Effector CD4-positive, alpha-beta T cell (primary cell): ENCODE measurements at regions not wholly inside any gene's neighbourhood (a gene's known extent, or its start where the extent isn't known, plus 50 kb on each side); places are given as distances from the start of the nearest gene placed in this dataset.

ENCODE experiments used
- DNase-seq: peaks from one replicate; pipeline ENCODE4 v3.0.0-alpha.2; 2020

DNA sequence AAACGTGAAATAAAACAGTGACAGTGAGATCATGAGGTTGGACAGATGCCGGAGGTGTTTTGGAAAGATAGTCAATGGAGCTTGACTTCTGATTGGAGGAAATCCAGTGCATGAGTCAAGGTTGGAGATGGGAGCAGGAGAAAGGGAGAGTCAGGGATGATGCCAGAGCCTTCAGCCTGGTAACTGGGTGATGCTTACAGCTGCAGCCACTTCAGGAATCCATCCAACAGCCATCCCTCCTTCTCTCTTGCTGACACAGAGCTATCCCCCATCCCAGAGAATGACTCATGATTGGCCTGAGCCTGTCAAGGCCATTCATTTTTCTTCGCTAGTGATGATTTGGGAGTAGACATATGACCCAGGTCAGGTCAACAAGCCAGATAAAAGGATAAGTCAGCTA lies 112.8 kb downstream of the SAMD5 start:
- no peak for DNase-seq

DNA sequence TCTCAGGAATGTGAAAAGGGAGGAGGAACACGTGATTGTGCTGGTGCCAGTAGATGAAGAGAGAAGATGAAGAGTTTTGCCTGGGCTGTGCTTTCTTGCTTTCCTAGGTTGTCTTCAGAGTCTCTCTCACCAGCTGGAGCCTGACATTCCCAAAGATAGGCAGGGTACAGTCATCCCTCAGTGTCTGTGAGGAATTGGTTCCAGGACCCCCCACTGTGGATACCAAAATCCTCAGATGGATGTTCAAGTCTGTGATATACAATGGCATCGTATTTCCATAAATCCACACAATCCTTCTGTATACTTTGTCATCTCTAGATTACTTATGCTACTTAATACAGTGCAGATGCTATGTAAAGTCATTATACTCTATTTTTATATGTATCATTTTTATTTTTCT lies 113.5 kb downstream of the SAMD5 start:
- DNase-seq: no peak

DNA sequence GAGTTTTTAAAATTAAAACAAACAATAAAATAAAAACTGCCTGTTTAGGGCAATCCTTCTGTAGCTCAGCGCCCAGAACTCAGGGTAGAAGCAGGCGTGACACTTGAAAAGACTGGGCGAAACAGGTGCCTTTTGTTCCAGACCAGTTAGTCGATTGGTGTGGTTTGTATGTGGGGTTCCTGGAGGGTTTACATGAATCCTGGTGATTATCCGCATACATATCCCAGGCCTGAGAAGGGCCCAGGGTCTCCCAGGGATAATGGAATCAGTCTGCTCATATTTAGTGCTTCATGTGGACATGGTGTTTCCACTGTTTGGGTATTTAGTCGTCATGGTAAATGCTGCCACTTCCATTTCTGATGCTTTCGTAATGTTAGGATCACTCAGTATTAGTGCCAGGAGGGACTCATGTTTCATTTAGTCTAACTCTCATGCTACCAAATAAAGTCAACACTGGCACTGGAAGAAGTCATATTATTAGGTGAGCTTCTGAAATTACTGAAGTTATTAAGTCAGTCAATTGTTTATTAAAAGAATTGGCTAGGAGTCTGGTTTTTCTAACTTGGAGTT lies 116.5 kb downstream of the SAMD5 start:
- DNase-seq: no peak

DNA sequence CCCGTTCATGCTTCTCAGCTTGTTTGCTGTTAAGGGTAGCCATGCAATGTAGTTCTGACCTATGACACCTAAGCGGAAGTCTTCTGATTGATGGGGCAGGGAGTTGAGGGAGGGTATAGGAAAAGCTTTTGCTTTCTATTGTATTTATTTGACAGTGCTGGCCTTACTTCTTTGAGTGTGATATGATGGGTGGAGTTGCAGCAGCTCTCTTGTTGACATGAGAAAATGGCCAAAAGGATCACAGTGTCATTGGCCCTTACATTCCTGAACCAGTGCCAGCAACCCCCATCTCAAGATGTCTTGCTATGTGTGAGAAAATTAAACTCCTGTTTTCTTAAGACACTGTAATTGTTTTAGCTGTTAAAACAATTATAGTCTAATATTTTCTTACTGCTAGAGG lies 117.5 kb downstream of the SAMD5 start:
- no peak for DNase-seq

DNA sequence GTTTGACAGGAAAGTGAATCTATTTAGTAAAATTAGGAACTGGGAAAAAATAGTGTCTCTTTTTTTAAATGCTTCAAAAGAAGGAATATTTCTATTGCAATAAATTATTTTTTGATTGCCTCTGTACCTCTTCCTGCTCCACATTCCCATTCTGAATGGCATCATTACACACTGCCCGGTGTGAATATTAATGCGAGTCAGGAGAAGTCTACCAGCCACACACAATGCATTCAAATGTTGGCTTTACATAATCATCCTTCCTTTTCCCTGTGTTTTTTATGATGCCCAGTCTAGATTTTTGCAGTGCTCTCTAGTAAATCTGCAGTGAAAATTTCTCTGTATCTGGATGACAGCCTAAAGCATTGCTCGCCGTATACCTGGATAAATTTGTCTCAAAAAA lies 118.9 kb downstream of the SAMD5 start:
- DNase-seq: no peak

DNA sequence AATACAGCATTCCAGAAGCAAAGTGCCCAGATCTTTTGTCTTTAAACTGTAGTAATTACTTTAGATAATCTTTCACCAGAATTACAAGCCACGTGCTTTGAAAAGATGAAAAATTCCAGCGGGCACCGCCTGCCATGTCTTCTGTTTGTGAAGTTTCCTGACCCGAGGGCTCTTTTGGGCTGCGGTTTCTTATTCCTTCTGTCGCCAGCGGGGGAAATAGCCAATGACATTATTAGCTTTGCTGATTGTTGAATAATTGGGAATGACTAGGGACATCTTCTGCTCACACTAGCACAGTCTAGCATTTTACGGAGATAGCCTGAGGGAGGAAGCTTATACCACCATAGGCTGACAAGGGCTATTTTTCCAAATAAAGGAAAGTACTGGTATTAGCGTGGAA lies 124.7 kb downstream of the SAMD5 start:
- DNase-seq: no peak

DNA sequence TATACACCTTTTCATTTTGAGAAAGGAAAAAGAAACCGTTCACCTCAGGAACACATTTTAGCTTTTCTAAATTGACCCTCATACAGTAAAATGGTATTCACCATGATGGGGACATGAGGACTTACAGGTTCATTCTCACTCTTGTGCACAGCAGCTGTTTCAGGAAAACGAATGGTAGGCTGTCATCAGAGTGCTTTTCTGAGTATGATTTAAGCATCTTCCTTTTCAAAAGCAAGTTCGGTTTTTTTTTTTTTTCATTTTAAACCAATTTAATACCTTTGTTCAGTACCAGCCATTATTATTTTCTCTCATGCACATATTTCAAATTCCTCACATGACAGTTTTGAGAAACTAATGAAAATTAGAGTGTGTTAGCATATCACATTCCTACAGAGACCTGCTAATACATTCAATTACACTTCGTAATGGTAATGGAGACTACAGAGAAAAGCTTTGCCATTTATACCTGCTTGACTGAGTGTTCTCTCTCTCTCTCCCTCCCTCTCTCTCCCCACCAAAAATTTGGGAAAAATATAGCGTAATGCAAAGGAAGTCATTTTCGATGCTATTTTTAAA lies 129.2 kb downstream of the SAMD5 start:
- no peak for DNase-seq

DNA sequence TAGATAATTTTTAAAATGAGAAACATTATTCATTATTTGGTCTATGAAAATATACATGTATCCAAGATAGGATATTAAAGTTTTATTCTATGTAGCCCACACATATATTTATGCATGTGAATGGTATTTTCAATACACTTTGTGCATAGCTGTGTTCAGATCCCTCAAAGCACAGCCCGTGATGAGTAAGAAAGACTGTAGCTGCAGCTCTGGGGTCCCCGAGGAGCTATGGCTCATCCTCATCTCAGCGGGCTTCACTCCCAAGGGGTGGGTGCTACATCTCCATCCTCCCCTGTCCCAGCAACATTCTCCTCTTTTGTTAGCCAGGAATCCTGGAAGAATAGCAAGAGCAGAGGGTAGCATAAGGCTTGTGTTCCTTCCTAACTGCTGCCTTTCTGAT lies 130.8 kb downstream of the SAMD5 start:
- no peak for DNase-seq

DNA sequence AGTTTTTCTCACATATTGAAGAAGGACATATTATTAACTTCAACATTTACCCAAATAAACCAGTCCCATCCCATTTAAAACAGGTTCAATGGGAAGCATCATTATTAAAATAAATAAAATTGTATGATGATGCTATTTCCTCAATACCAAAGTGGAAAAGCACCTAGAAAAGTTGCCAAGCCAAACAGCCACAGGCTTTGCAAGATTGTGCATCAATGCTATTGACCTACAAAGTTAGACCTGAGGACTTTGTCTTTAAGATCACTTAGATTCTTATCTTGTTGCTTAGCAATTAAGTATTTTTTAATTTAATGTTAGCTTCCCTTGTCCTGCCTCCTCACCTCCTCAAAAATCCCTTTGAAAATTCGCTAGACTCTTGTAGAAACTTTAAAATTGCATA lies 132.1 kb downstream of the SAMD5 start:
- no peak for DNase-seq

DNA sequence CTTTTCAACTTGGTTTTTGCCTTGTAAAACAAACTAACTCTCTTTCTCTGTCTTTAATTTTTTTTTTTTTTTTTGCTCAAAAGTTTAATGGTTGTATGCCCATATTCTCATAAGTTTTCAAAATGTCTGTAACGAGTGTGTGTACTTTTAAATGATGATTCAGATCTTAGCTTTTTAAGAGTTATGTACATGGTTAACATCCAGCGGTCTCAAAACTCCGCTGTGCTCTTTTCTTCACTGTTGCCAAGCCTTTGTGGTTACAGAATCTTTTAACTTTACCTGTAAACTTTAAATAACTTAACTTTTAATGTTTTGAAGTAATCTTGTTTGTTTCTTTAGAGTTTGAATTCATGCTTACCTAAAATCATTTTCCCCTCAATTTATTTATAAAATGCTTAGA lies 133.0 kb downstream of the SAMD5 start:
- DNase-seq: no peak

DNA sequence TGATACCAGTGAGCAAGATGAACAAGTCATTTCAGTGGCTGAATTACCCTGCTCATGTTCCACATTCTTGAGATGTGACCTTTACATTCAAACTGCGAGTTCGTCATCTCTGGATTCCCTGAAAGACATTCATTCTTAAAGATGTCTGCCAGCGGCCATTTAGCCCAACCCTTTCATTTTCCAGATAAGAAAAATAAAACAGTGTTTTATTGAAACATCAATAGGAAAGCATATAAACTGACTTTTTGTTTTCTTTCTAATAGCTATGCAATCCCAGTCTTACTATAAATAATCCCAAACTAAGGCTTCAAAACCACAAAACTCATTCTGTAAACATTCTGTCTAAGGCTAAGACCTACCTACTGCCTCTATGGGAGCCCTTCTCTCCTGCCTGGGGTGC lies 134.0 kb downstream of the SAMD5 start:
- DNase-seq: no peak

DNA sequence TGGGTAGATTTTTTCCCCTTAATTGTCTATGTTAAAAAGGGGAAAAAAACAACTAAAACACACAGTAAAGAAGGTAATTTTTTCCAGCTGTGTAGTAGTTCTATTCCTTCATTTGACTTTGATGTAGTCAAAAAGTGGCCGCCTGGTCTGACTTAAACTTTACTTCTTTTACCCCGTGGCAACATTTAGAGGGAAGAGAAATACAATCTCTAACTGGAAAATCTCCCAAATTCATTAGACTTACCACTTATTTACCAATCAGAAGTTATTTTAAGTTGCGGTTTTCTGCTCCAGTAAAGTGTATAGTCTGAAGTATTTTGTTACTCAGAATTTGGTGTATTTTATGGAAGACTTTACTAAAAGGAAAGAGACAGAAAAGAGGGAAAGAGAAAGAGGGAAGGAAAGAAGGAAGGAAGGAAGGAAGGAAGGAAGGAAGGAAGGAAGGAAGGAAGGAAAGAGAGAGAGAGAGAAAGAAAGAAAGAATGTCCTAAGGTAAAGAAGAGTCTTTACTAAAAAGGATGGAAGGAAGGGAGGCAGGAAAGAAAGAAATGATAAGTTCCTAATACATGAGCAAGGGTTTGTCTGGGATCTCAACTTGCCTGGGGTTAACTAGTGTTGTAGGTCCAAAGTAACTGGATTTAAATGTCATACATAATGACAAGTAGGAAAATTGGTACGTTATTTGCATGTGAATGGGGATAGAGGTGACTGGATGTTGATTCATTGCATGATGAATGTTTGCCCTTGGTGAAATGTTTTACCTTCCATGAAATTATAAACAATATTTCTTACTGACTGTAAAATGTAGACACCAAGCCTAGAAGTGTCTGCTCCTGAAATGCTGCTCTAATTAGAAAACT lies 135.1 kb downstream of the SAMD5 start:
- DNase-seq: no peak

DNA sequence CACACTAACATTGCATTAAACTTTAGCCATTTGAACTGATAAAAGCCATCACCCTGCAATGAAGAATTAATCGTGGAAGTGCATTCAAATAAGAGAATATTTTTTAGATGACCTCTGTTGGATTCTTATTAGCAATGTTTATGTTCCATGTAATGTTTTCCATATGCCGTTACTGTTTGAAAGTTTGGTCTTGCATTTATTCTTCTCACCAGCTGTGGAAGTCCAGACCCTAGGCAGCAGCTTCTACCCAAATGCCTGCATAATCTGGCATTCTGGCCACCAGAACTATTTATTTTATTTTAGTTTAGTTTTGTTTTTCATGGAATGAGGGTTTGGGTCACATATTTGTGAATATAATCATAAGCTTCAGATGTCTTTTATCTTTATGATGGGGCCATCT lies 140.4 kb downstream of the SAMD5 start:
- no peak for DNase-seq

DNA sequence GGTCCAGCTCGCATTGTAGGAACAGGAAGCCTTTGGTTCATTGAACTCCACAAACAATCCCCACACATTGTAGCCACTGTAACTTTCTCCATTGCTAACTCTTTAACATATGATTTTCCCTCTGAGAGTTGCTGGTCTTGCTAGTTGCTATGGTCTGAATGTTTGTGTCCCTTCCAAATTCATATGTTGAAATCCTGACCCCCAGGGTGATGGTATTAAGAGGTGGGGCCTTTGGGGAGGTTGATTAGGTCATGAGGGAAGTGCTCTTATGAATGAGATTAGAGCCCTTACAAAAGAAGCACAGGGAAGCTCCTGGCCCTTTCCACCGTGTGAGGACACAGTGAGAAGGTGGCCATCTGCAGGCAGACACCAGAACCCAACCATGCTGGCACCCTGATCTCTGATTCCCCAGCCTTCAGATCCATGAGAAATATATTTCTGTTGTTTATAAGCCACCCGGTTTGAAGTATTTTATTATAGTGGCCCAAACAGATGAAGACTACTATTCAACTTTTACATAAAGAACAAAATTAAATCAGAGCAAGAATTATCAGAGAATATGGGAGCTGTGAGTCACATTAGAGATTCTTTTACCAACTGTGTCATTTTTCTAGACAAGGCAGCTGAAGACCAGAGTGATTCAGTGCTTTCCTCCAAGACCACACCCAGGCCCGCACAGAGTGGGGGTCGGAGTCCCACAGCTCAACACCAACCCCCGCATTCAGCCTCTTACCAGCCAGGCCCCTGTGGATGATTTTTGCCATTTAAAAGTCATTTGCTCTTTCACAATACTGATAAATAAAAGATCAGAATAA lies 143.0 kb downstream of the SAMD5 start:
- DNase-seq: no peak

DNA sequence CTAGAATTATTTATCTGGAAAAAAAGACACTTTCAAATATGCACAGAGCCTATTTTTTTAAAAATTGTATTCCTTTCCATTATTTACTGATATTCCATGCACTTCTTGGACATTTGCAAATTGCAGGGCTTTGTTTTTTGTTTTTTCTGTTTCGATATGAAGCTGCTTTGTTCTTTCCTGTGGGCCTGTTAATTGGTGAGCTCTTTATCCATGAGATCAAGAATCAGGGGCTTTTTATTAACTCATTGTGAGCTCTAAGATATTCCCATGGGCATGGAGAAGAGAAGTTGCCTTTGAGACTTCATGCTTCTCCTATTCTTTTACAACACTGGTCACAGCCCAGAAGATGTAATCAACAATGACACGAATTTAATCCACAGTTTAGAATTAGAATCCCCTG lies 145.1 kb downstream of the SAMD5 start:
- DNase-seq: no peak

DNA sequence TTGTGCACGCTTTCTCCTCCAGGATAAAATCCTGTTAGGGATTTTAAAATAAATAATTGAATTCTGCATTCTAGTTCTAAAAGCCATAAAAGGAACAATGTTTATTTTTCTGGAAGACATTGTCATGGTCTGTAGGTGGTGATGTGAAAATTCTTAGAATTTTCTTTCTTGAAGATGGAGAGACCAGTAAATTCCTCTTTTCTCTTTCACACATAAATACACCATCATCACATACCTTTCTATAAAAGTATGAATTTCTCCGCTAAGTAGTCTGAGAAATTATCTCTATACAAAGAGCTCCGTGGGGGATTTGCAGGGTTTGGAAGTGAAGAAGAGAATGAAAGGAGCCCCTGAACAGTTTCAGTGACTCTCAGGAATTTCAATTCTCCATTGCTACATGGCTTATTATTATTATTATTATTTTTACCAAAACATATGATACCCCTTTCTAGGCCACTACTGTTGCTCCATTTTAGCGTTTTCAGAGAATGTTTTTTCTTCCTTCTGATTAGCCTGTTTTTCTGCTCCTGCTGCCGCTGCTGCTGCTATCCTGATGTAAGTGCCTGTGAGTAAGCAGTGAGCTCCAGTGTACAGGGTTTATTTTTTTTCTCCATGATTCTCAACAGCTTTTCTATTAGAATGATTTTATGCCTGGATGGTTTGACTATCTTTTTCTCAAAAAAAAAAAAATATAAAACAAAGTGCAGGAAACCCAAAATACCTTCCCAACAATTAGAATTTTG lies 145.8 kb downstream of the SAMD5 start:
- no peak for DNase-seq

DNA sequence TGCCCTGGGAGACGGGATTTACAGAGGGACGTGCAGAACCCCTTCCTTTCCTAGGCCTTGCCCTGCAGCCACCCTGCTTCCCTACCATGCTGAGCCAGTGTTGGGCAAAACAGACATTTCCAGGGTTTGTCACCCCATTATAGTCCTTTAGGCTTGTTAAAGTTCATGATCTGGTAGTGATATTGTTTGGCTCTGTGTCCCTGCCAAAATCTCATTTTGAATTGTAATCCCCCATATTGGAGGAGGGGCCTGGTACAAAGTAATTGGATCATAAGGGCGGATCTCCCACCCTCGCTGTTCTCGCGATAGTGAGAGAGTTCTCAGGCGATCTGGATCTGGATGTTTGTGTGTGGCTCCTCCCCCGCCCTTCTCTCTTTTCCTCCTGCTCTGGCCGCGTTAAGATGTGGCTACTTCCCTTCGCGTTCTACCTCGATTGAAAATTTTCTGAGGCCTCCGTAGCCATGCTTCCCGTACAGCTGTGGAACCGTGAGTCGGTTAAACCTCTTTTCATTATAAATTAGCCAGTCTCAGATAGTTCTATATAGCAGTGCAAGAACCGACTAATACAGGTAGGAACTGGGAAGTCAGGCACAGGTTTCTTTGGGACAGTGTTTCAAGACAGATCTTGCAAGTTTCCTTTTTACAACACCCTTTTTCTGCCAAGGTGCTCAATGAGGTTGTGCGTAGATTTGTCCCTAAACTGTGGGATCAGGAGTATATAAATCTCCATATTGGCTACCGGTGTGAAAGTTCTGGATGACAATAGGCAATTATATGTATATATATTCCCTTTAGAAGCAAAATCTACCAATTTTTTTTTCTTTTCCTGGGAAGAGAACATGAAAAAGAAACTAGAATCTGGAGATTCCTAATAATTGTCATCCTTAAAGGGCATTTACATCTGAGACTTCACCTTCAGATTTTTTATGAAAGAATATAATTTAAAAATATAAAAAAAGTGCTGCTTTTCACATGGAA lies 152.1 kb downstream of the SAMD5 start:
- no peak for DNase-seq

DNA sequence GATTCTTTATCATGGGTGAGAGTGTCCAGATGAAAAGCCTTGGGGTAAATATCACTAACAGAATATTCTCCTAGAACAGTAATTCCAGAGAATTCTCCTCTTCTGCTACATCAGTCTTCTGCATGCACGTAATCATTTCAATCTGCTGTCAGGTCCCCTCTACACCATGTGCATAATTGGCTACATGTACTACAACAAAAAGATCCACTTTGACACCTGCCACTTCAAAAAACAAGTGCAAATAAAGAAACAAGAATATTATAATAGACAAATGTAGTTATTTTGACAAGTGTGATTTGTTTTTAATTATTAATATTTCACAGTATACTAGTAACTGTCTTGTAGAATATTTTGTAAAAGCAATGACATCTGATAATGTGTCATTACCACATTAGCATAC lies 154.2 kb downstream of the SAMD5 start:
- DNase-seq: no peak

DNA sequence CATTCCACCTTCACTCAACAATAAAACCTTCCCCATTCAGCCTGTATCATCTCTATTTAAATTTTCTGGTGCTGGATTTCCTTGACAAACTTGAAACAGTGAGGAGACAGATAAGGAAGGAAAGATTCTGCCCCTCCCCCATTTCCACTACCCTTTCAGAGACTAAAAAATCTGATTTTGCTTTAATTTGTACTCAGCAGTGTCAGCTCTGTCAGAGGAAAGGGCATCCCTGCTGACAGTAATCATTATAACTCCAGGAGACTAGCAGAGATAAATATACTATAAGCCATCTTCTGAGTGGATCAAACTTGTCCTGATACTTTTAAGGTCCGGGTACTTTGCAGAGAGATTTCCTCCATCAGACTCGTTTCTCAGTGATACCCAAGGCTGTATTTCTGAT lies 155.6 kb downstream of the SAMD5 start:
- no peak for DNase-seq

DNA sequence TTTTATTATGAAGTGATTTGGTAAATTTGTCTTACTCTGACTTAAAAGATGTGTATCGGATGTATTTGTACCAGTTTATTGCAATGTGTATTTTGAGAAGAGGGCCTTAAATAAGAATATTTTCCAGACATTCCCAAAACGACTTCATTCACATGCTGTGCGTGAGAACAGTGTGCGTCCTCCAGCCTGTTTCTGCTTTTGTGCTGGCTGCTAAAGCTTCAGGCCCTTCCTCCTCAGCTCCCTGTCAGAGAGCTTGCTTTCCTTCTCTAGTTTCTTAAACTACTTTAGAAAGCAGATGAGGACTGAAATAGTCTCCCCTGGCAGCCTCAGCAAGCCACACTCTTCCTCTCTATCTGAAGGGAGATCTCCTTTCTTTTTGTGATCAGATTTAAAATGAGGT lies 157.8 kb downstream of the SAMD5 start:
- no peak for DNase-seq

DNA sequence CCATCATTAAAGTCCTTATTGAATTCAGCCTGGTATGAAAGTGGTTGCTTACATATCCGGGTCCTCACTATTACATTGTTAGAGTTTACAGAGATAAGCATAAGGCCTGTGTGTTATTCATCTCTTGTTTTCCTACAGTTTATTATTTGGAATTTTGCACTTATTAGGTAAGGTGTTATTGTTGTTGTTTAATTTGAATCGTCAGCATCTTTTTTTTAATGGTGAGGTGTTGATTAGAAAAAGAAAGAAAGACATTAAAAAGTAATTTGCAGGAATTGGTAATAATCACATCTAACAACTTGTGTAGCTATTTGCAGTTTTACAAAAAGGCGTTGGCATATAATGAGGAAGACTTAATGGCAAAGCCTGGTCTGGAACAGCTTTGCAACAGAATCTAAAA lies 158.6 kb downstream of the SAMD5 start:
- no peak for DNase-seq

DNA sequence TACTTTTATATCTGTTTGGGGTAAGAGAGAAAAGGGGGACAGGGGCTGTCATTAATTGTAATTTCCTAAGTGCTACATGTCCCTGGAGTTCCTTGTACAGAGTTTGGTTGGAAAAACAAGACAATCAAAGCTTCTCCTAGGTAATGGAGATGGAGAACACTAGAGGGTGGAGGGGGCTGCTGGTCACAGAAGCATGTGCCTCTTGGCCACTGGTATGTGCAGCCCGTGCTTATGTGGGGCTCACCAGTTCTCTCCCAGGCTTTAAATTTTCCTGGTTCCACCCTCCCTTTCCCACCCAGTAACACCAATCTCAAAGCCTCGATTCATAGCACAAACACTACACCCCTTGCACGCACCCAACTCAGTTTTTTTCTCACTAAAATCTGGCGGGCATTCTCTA lies 165.6 kb downstream of the SAMD5 start:
- DNase-seq: no peak
